ENCODE measurements at regions not wholly inside any gene's neighbourhood (a gene's known extent, or its start where the extent isn't known, plus 50 kb on each side); places are given as distances from the start of the nearest gene placed in this dataset.
"Not testable (repeated sequence)": the region's sequence is repeated elsewhere in the genome, so short reads cannot be mapped to it uniquely, and the experiment has no call there.

- DNase-seq, result no peak
Measured at GRCh38 chr9:22650946-22651345, 204.3 kb downstream of the DMRTA1 start.

- no peak for DNase-seq
Measured at GRCh38 chr9:22654833-22655232, 208.2 kb downstream of the DMRTA1 start.

GRCh38 chr9:22657713-22658112 is 211.1 kb downstream of the DMRTA1 start:
- DNase-seq, result no peak

- DNase-seq, result not testable (repeated sequence)
Measured at GRCh38 chr9:22658484-22658883, 211.9 kb downstream of the DMRTA1 start.

GRCh38 chr9:22682536-22682935 is 235.9 kb downstream of the DMRTA1 start:
- no peak for DNase-seq

- DNase-seq, result peak; percentile 32
Measured at GRCh38 chr9:22682961-22683699, 236.5 kb downstream of the DMRTA1 start.

- no peak for DNase-seq
Measured at GRCh38 chr9:22683700-22684075, 237.1 kb downstream of the DMRTA1 start.

- no peak for DNase-seq
Measured at GRCh38 chr9:22693156-22693555, 246.5 kb downstream of the DMRTA1 start.

GRCh38 chr9:22700171-22700570 is 253.5 kb downstream of the DMRTA1 start:
- no peak for DNase-seq

GRCh38 chr9:22718653-22719052 is 272.0 kb downstream of the DMRTA1 start:
- DNase-seq, result no peak

GRCh38 chr9:22722492-22722891 is 275.9 kb downstream of the DMRTA1 start:
- no peak for DNase-seq

GRCh38 chr9:22731786-22732185 is 285.2 kb downstream of the DMRTA1 start:
- no peak for DNase-seq

GRCh38 chr9:22739712-22740111 is 293.1 kb downstream of the DMRTA1 start:
- DNase-seq, result no peak

GRCh38 chr9:22740781-22741180 is 294.2 kb downstream of the DMRTA1 start:
- no peak for DNase-seq

GRCh38 chr9:22742401-22742800 is 295.8 kb downstream of the DMRTA1 start:
- DNase-seq, result no peak

- DNase-seq, result no peak
Measured at GRCh38 chr9:22773501-22774220, 327.0 kb downstream of the DMRTA1 start.

- DNase-seq, result no peak
Measured at GRCh38 chr9:22790329-22790728, 343.7 kb downstream of the DMRTA1 start.

- no peak for DNase-seq
Measured at GRCh38 chr9:22808876-22809275, 362.3 kb downstream of the DMRTA1 start.

GRCh38 chr9:22809371-22809770 is 362.7 kb downstream of the DMRTA1 start:
- DNase-seq, result no peak

GRCh38 chr9:22813529-22813928 is 366.9 kb downstream of the DMRTA1 start:
- DNase-seq, result no peak

GRCh38 chr9:22815246-22815645 is 368.6 kb downstream of the DMRTA1 start:
- DNase-seq, result no peak

GRCh38 chr9:22817181-22817580 is 370.6 kb downstream of the DMRTA1 start:
- DNase-seq, result no peak

- DNase-seq, result no peak
Measured at GRCh38 chr9:22829236-22829635, 382.6 kb downstream of the DMRTA1 start.

- no peak for DNase-seq
Measured at GRCh38 chr9:22838266-22838665, 391.6 kb downstream of the DMRTA1 start.

- no peak for DNase-seq
Measured at GRCh38 chr9:22840641-22841040, 394.0 kb downstream of the DMRTA1 start.

Data from MV-4-11 (cell line).